GM21526 (cell line): ENCODE measurements at regions not wholly inside any gene's neighbourhood (a gene's known extent, or its start where the extent isn't known, plus 50 kb on each side); places are given as distances from the start of the nearest gene placed in this dataset.

ENCODE experiments used
- ATAC-seq: cut with Tn5 transposase; IDR thresholded peaks from one replicate; pipeline ENCODE4 v1.9.1; 2021; ENCODE audit warnings: moderate library complexity; ENCODE audit not compliant: unreplicated experiment, low FRiP score

GRCh38 chr1:228913626-228914414 lies 178.5 kb downstream of the RHOU start:
- ATAC-seq, result no peak

GRCh38 chr1:228914700-228915099 lies 179.4 kb downstream of the RHOU start:
- ATAC-seq, result no peak

- ATAC-seq, result no peak
Measured at GRCh38 chr1:228917342-228917741, 182.1 kb downstream of the RHOU start.

GRCh38 chr1:228917755-228918154 lies 182.5 kb downstream of the RHOU start:
- ATAC-seq, result no peak

- ATAC-seq, result no peak
Measured at GRCh38 chr1:228918335-228918734, 183.1 kb downstream of the RHOU start.

- ATAC-seq, result no peak
Measured at GRCh38 chr1:228919914-228920313, 184.6 kb downstream of the RHOU start.

- no peak for ATAC-seq
Measured at GRCh38 chr1:228920831-228921230, 185.6 kb downstream of the RHOU start.

GRCh38 chr1:228921481-228921880 lies 186.2 kb downstream of the RHOU start:
- ATAC-seq, result no peak

GRCh38 chr1:228922722-228923376 lies 187.6 kb downstream of the RHOU start:
- ATAC-seq, result no peak

- ATAC-seq, result no peak
Measured at GRCh38 chr1:228923973-228924686, 188.9 kb downstream of the RHOU start.

- ATAC-seq, result no peak
Measured at GRCh38 chr1:228925691-228926090, 190.4 kb downstream of the RHOU start.

- no peak for ATAC-seq
Measured at GRCh38 chr1:228927421-228927820, 192.1 kb downstream of the RHOU start.

- no peak for ATAC-seq
Measured at GRCh38 chr1:228927946-228928898, 192.9 kb downstream of the RHOU start.

GRCh38 chr1:228929476-228930027 lies 194.3 kb downstream of the RHOU start:
- ATAC-seq, result no peak

- ATAC-seq, result no peak
Measured at GRCh38 chr1:228930479-228930957, 195.2 kb downstream of the RHOU start.

- no peak for ATAC-seq
Measured at GRCh38 chr1:228933753-228934152, 198.5 kb downstream of the RHOU start.

- no peak for ATAC-seq
Measured at GRCh38 chr1:228935198-228935663, 200.0 kb downstream of the RHOU start.

- no peak for ATAC-seq
Measured at GRCh38 chr1:228935855-228936727, 200.8 kb downstream of the RHOU start.

GRCh38 chr1:228936881-228937280 lies 201.6 kb downstream of the RHOU start:
- ATAC-seq, result no peak
